ENCODE measurements at regions not wholly inside any gene's neighbourhood (a gene's known extent, or its start where the extent isn't known, plus 50 kb on each side); places are given as distances from the start of the nearest gene placed in this dataset.

DNA sequence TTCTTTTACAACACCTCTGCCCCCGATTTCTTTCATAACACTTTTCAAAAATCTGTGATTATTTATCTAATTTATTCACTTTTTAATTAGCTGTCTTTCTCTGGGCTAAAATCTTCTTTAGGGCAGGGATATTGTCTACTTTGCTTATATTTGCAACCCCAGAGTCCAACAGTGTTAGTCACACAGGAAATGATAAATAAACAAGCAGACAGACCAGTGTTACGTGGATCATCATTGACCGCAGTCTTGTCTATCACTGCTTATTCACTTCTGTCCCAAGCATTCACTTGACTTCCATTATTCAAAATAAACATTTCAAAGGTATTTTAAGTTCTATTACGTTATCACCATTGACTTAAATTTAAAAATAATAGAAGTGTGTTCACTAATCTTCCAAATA, 237.6 kb upstream of the UBE2E3 start:
- no peak overlapping the region for H3T11ph ChIP-seq (ENCODE audit: low read length)
- no peak overlapping the region; a peak in 1 of 7 replicates for H3K27ac Mint-ChIP-seq
- no peak overlapping the region for H3K4me3 Mint-ChIP-seq
- H3K23ac ChIP-seq (ENCODE audit: insufficient read length, low read depth, low read length): no peak overlapping the region
- no peaks in the 10 kb centered on the region for H3K4me1 Mint-ChIP-seq
- no peaks in the 10 kb centered on the region for H3K79me1 ChIP-seq (ENCODE audit: insufficient read depth, low read depth, low read length, poor library complexity, severe bottlenecking)
- H3K27me3 ChIP-seq (ENCODE audit: insufficient read depth, low read length): no peaks in the 10 kb centered on the region
- H3K27me3 Mint-ChIP-seq (ENCODE audit: low read depth): no peaks in the 10 kb centered on the region
- H4K20me1 ChIP-seq (ENCODE audit: control insufficient read depth, insufficient read depth, insufficient read length): no peaks in the 10 kb centered on the region
- no peak overlapping the region for H3K18ac ChIP-seq (ENCODE audit: insufficient read length, low read depth, low read length)
- no peak overlapping the region for H2BK15ac ChIP-seq (ENCODE audit: low read depth, low read length)
- no peaks in the 10 kb centered on the region for H3K9me3 ChIP-seq (ENCODE audit: control insufficient read depth, low read depth, low read length)
- no peaks in the 10 kb centered on the region for H3K36me3 Mint-ChIP-seq (ENCODE audit: insufficient read depth in 1 of 3, low read depth in 3 of 3)
- H4K8ac ChIP-seq (replicated peaks; ENCODE audit: insufficient read length, low read depth, low read length): no peak overlapping the region
- DNase-seq: no peak
- TF ChIP-seq, protein P1, sequence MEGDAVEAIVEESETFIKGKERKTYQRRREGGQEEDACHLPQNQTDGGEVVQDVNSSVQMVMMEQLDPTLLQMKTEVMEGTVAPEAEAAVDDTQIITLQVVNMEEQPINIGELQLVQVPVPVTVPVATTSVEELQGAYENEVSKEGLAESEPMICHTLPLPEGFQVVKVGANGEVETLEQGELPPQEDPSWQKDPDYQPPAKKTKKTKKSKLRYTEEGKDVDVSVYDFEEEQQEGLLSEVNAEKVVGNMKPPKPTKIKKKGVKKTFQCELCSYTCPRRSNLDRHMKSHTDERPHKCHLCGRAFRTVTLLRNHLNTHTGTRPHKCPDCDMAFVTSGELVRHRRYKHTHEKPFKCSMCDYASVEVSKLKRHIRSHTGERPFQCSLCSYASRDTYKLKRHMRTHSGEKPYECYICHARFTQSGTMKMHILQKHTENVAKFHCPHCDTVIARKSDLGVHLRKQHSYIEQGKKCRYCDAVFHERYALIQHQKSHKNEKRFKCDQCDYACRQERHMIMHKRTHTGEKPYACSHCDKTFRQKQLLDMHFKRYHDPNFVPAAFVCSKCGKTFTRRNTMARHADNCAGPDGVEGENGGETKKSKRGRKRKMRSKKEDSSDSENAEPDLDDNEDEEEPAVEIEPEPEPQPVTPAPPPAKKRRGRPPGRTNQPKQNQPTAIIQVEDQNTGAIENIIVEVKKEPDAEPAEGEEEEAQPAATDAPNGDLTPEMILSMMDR (conservative IDR thresholded peaks at IDR 0.05): no peak
- H3K4me1 ChIP-seq (ENCODE audit: insufficient read depth, low read length): no peaks in the 10 kb centered on the region
- H3K9ac ChIP-seq (ENCODE audit: extremely low read depth, insufficient read length, low read length): no peak overlapping the region
- WGBS (ENCODE audit: extremely low coverage, insufficient read length, low lambda C conversion rate): 100% methylated on average over 1 of the region's 4 CpGs
- H3K4ac ChIP-seq (ENCODE audit: low read depth, low read length): no peak overlapping the region
- no peak overlapping the region for H2AK5ac ChIP-seq (ENCODE audit: insufficient read length, low read length)
- H3K27ac ChIP-seq (ENCODE audit: insufficient read length, low read depth, low read length): no peak overlapping the region
- H2BK20ac ChIP-seq (ENCODE audit: low read depth, low read length, poor library complexity, severe bottlenecking): no peak overlapping the region
- no peak overlapping the region for H2BK5ac ChIP-seq (ENCODE audit: insufficient read length, low read length)
- no peak overlapping the region for H2AFZ ChIP-seq (ENCODE audit: low read length)
- H3K9me3 Mint-ChIP-seq: no peaks in the 10 kb centered on the region
- H3K23me2 ChIP-seq (ENCODE audit: insufficient read length, low read depth, low read length, poor library complexity, severe bottlenecking): no peaks in the 10 kb centered on the region
- H2BK12ac ChIP-seq (ENCODE audit: insufficient read length, low read depth, low read length): no peak overlapping the region
- no peak overlapping the region for H3K14ac ChIP-seq (ENCODE audit: insufficient read depth, low read length)
- no peak overlapping the region for H4K91ac ChIP-seq (ENCODE audit: insufficient read length, low read depth, low read length)
- no peak overlapping the region for H3K56ac ChIP-seq (ENCODE audit: insufficient read length, low read depth, low read length)
- no peak overlapping the region for H2BK120ac ChIP-seq (ENCODE audit: low read depth, low read length, poor library complexity, severe bottlenecking)
- no peaks in the 10 kb centered on the region for H3K79me2 ChIP-seq (ENCODE audit: insufficient read depth, low read length)
- H3K4me2 ChIP-seq (ENCODE audit: insufficient read depth, insufficient read length, low read length): no peak overlapping the region
- no peak overlapping the region for H4K5ac ChIP-seq (ENCODE audit: insufficient read length, low read depth, low read length)

Measured in H9 (cell line).